ENCODE measurements at regions not wholly inside any gene's neighbourhood (a gene's known extent, or its start where the extent isn't known, plus 50 kb on each side); places are given as distances from the start of the nearest gene placed in this dataset.

DNA sequence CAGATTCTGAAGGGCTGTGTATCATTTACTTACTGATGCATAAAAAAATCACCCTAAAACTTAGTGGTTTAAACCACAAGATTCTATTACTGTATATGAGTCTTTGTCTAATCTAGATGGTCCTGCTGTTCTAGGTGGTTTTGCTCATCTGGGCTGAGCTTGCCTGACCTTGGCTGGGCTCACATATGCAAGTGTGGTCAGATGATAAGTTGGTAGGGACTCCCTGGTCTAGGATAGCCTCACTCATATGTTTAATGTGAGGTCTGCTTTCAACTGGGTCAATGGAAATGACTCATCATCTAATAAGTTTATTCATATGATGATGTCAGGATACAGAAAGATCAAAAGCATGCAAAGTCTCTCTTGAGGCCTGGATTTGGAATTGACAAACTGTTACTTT lies 887.8 kb downstream of the TRHDE start:
- TF ChIP-seq, protein P1, sequence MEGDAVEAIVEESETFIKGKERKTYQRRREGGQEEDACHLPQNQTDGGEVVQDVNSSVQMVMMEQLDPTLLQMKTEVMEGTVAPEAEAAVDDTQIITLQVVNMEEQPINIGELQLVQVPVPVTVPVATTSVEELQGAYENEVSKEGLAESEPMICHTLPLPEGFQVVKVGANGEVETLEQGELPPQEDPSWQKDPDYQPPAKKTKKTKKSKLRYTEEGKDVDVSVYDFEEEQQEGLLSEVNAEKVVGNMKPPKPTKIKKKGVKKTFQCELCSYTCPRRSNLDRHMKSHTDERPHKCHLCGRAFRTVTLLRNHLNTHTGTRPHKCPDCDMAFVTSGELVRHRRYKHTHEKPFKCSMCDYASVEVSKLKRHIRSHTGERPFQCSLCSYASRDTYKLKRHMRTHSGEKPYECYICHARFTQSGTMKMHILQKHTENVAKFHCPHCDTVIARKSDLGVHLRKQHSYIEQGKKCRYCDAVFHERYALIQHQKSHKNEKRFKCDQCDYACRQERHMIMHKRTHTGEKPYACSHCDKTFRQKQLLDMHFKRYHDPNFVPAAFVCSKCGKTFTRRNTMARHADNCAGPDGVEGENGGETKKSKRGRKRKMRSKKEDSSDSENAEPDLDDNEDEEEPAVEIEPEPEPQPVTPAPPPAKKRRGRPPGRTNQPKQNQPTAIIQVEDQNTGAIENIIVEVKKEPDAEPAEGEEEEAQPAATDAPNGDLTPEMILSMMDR (IDR thresholded peaks at IDR 0.05; ENCODE audit: low read length): no peak
- TF ChIP-seq EZH2phosphoT487 (IDR thresholded peaks at IDR 0.05; ENCODE audit: low read length) (no peak), EZH2 (optimal IDR thresholded peaks at IDR 0.05; ENCODE audit: low read depth, low read length) (no peak)

Measured in MM.1S (cell line).